T-helper 1 cell treated with Interleukin-12 subunit alpha and Interleukin-12 subunit beta and Interleukin-4 antibody, amounts not matched to agents 30 ng/mL and 1 ng/mL, for 36 hours (primary cell): ENCODE measurements at regions not wholly inside any gene's neighbourhood (a gene's known extent, or its start where the extent isn't known, plus 50 kb on each side); places are given as distances from the start of the nearest gene placed in this dataset.
"Not testable (repeated sequence)": the region's sequence is repeated elsewhere in the genome, so short reads cannot be mapped to it uniquely, and the experiment has no call there.

Experiments used
- intact Hi-C: fragments of 100-400 bp; cut with micrococcal nuclease; formaldehyde crosslinking; loops from one replicate; pipeline ENCODE4 v1.15.1; 2024

DNA sequence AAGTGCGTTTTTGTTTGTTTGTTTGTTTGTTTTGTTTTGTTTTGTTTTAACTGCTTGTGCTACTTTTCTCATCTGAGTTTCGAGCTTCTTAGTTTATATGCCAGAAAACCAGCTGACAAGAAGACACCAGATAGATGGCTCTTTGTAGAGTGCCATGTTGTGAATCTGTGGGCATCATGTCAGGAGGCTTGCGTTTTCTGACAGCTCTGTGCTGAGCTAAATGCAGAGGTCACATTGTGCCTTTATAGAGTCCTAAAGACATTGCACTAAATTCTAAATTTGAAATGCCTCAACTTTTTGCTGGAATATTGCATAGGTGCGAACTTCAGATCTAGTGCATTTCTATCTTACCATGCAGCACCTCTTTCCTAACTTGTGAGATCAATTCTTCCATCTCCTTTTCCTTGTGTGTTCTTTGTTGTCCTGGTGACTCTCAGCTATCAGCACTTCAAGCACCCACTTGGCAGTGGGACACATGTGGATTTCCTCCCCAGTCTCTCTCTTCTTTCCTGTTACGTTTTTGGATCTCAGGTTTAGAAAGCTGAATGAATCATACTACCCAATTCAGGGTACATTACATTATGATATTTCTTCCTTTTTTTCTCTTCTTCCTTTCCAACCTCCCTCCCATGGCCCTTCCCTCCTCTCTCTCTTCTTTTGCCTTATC is 379.0 kb upstream of the RPS23 start:
- intact Hi-C loops, result no loop called here

DNA sequence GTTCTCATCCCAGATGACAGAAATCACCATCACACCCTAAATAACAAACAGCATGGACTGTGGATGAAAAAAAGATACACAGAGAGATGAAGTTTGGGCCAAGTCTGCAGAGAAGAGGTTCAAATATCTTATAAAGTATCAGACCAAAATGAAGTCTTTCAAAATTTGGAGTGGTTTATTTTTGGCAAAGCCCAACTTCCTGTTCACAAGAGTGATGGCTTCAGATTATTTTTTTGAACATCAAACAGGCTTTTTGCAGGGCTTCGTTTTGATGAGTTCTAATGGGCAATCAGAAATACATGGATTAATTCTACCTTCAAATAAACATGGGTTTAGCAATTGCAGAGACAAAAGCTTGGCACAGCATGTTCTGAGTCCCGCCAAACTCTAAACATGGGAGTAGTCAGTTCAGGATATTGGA is 378.2 kb upstream of the RPS23 start:
- intact Hi-C loops, result no loop called here

DNA sequence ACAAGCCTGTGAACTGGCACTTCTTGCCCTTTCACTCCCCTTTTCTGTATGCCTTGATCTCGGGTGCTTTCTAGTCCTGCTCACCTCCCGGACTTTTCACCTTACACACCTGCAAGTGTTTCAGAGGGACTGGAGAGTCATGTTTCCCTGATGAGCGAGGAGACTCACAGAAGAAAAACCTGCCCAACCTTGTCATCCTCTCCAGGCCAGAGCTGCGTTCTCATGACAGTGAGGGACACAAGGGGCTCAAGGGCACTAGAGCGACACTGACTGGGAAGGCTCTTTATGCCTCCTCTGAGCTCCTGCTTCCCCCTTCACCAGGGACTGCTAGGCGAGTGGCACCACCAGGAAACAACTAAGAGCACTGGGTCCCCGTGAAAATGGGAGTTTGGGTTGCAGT is 376.9 kb upstream of the RPS23 start:
- intact Hi-C loops, result no loop called here

DNA sequence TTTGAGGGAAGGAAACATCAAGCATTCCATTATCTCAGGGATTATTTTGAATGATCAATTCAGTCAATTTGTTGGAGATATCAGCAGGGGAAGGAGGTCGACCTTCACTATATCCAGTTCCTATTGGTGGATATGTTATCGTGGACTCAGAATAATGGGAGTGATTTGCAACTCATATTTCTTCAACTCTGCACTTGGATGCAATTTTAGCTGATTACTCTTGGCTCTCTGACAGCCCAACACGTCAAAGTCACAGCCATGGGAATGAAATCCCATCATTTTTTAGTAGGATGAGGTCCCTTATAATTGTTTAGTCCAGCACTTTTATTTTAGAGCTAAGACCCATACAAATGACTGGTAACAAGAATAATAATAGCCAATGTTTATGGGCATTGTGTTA is 371.8 kb upstream of the RPS23 start:
- intact Hi-C loops, result no loop called here

DNA sequence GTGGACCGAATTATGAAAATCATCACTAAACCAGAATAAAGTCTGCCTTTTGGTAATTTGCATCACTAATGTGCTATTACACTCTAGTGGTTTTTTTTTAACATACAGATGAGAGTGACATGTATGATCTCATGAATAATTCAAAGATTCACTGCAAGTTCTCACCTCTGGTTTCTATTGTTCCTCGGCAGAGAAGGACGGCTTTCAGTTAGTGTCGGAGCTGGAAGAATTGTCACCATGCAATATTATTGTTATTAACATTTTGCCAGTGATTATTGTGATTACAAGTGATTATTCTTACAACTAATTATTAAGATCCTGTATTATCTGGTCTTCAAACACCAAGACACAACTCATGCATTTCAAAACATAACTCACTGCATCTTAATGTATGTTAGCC is 366.6 kb upstream of the RPS23 start:
- intact Hi-C loops, result no loop called here

DNA sequence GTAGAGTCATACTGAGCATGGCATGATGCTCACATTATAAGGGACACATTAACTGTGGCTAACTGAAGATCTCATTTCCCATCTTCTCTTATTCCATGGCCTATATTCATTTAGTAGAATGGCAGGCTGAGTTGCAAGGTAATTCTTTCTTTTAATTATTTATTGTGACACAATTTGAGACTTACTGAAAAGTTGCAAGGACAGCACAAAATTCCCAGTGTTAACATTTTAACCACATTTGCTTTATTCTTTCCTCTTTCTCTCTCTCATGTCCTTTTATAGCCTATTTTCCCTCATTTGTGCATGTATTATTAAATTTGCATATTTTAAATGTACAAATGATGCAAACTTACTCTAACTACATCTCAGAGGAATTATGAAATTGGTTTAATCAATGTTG is 366.1 kb upstream of the RPS23 start:
- intact Hi-C loops, result no loop called here

DNA sequence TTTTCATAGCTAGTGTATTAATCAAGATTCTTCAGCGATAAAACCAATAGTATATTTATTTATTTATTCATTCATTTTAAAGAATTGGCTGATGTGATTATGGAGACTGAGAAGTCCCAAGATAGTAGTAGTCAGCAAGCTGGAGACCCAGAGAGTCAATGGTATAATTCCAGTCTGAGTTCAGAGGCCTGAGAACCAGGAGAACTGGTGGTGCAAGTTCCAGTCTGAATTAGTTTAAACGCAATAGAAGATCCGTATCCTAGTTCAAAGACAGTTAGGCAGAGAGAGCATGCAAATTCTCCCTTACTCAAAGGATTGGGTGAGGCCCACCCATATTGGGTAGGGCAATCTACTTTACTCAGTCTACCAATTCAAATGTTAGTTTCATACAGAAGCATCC is 364.2 kb upstream of the RPS23 start:
- intact Hi-C loops, result no loop called here

DNA sequence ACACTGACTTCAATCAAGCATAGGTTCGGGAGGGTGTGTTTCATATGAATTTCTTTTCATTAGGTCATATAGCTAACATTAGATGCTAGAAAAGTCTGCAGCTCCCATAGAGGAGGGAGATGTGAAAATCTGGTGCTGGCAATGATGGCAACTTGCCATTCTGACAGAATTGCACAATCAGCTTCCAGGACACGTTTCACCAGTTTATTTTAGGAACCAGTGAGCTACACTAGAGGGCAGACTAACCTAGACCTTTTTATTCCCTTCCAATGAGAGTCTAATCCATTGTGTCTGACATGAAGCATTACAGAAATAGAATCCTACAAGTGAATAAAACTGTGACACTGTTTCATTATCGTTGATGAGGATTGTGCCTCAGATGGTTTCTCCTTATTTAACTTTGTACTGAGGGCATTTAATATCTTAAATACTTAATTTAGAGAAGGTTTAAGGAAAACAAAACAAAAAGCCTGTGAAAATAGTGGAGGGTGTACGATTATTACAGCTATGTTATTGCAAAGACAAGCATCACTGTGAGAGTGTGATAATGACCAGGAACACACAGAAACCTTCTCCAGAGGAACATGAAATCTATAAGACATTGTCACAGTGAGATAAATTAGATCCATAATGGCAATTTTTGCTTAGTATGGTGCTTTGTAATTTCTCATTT is 363.3 kb upstream of the RPS23 start:
- intact Hi-C loops, result loop anchor here (1.0 kb wide), 7 partner anchors 153 to 923 kb away; partner anchors contain the start of genes TMEM167A and XRCC4

DNA sequence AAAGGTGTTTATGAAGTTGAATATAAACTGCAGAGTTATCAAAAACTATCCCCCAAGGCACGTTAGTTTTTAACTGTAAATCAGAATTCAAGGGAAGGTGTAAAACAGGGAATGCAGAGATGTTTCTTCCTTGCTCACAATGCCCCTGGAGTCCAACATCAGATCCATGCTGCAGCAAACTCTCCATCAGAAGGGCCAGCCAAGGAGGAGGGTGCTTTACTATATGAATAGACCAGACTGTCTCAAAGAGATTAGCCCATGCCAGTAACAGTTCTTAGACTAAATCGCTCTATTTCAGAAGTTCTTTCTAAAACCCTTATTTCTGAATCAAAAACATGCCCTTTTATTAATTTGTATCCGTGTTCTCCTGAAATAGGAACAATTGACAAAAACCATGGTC is 362.8 kb upstream of the RPS23 start:
- intact Hi-C loops, result loop anchor here (1.0 kb wide), 7 partner anchors 153 to 923 kb away; partner anchors contain the start of genes TMEM167A and XRCC4

DNA sequence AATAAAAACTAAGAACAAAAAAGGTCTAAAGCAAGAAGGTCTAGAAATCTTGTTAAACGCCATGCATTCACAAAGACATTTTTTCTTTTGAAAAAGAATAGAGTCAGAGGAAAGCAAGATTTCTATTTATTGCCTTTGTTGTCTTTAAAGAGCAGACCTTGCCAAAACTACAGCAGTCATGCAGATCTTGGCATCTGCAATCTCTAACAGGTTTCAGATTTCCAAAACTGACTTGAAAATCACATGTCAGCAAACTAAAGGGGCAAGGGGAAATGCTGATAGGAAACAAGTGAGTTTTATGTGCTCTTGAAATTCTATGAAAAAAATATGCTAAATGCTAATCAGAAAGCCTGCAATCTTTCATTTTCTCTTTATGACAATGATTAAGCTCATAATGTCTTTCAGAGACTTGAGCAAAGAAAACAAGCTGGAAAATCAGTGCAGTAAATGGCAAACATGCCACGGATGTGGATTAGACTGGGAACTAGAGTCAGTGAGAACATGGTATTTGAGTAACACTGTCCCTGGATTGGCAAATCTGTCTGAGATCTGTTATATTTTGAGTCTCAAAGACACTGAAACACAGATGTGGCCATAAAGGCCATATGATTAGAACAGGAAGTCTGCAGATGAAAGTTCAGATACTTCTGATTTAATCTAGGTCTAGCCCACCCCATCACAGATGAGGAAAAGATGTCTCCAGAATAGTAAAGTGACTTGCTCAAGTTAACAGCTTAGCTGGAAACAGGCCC is 361.4 kb upstream of the RPS23 start:
- intact Hi-C loops, result no loop called here

DNA sequence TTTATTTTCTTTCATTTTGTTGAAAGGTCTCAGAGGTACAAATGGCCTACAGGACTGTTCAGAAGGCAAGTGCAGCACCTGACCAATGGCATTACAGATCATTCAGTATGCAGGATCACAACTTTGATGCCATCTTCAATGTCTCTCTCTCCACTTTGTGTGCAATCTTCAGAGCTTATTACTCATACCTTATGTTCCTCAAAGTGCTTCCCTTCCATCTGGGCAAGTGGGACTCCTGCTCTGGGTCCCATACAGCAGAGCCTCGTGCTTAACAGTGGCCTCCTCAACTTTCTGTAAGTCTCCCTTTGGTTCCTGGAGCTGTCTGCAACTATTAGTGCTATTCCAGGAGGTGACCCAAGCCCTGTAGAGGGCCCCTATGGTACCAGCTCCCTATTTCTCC is 358.4 kb upstream of the RPS23 start:
- intact Hi-C loops, result no loop called here

DNA sequence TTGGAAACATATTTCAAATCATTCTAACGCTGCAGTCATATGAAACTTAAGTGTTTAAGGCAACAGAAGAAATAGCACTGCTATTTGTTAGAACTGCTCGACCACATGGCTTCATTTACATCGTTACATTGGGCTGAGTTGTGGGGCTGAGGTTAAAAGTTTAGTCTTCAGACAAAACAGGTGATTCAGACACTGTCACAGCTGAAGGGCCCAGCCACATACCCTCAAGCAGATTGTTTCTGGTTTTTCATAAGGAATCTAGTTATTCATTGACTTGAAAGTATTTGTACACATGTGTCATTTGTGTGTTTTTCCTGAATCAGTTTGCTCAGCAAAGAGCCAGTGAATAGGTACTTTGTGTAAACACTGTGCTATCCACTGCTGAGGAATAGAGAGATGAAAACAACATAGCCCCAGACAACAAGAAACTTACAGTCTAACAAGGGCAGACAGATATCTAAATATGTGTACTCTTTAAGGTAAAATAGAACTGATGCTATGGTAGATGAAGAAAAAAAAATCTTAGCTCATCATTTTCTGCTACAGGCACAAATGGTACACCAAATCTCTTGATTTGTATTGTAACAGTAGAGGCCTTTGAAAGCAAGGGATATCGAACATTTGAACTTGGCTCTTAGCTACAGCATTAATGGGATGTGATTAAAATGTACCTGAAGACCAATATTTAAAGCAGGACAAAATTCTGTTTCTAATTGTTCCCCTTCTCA is 357.6 kb upstream of the RPS23 start:
- intact Hi-C loops, result no loop called here

DNA sequence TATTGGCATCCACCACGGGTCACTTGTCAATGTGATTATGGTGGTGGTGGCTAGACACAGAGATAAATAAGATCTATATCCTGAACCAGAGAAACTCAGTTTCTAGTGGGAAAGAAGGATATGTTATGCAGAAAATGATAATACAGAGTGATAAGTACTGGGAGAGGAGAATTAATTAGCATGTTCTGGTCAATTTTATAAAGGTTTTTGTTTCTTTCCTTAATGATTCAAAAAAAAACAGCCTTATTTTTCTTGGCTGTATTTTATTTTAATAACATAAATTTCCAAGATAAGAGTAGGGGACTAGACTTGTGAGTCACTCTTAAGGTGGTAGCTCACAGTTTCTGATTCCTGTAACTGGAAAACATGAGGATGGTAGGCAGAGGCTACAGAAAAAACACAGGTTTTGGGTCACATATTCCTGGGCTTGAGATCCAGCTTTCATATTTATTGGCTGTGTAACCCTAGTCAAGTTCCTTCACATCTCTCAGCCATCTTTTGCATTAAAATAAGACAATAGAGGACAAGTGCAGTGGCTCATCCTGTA is 350.3 kb upstream of the RPS23 start:
- intact Hi-C loops, result no loop called here

DNA sequence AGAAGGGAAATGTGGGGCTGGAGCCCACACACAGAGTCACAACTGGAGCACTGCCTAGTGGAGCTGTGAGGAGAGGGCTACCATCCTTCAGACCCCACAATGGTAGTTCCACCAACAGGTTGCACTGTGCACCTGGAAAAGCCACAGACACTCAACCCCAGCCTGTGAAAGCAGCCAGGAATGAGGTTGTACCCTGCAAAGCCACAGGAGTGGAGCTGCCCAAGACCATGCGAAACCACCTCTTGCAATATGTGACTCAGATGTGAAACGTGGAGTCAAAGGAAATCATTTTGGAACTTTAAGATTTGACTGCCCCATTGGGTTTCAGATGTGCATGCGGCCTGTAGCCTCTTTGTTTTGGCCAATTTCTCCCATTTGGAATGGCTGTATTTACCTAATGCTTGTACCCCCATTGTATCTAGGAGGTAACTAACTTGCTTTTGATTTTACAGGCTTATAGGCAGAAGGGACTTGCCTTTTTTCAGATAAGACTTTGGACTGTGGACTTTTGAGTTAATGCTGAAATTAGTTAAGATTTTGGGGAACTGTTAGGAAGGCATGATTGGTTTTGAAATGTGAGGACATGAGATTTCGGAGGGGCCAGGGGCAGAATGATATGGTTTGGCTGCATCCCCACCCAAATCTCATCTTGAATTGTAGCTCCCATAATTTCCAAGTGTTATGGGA is 348.9 kb upstream of the RPS23 start:
- intact Hi-C loops, result not testable (repeated sequence)

DNA sequence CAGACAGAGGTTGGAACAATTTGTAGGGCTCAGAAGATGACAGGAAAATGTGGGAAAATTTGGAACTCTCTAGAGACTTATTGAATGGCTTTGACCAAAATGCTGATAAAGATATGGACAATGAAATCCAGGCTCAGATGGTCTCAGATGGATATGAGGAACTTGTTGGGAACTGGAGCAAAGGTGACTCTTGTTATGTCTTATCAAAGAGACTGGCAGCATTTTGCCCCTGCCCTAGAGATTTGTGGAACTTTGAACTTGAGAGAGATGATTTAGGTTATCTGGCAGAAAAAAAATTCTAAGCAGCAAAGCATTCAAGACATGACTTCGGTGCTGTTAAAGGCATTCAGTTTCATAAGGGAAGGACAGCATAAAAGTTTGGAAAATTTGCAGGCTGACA is 347.9 kb upstream of the RPS23 start:
- intact Hi-C loops, result not testable (repeated sequence)

DNA sequence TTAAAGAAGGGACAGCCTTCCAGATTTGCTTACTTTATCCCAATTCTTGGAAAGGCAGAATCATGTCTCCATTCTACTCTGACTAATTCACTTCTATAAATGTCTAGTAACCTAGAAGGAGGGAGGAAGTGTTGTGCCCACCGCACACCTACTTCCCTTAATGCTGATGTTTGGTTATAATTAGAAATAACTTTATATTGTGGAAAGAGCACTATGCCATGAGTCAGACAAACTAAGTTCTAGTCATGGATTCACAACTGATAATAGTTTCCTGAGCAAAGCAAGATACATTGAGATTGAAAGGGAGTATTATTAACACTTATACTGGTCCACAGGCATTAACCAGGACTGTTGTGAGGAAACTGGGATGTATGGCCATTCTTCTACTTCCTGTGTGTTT is 345.9 kb upstream of the RPS23 start:
- intact Hi-C loops, result loop anchor here (5.0 kb wide), 2 partner anchors 132 to 272 kb away; no protein-coding TSS in a partner anchor

DNA sequence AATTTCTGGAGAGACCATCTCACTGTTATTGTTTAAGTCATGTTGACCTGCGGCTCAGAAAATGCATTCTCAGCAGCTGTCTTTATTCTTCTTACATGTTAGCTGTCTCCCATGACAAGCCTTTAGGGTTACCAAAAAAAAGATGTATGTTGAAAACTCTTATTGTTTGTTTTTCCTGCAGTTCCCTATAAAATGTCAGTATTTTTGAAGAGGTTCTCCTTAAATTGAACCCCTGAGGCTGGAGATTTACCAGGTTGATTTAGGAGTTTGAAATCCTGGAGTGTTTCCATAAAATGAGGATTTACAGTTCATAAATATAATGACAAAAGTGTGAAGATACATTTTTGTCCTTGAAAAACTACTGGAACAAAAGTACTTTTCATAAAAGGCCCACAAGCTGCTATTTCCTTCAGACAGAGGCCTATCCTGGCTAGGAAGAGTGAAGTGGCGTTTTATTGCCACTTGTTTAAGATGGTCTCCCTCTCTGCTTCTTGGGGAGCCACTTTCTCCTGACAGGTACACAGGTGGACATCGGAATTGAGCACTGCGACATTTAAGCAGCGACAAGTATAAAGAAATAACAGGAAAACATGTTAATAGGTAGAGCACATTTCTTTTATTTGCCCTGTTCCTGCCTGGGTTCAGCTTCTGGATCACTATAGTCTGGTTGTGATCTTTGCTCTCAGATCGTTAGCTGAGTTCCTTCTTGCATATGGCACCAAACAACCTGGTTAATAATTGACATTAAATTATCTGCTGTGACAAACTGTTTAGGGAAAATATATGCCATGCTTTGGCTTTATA is 344.8 kb upstream of the RPS23 start:
- intact Hi-C loops, result loop anchor here (5.0 kb wide), 2 partner anchors 131 to 271 kb away; no protein-coding TSS in a partner anchor

DNA sequence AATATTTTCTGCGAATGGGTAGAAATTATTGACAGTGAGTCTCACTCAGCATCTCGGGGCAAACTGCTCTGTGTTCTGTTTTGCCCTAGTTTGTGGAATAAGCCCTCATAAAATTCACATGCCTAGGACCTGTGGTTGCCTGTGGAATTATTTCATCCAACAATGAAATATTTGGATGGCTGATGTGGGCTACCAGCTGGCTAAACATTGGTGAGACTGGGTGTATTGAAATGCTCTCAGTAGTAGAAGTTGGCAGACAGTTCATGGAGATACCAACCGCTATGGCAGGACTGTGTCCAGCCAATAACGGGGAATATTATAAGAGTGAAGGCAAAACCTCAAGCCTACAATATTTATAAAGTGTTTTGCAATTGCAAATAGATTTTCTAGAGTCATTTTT is 344.1 kb upstream of the RPS23 start:
- intact Hi-C loops, result loop anchor here (5.0 kb wide), 2 partner anchors 130 to 270 kb away; no protein-coding TSS in a partner anchor

DNA sequence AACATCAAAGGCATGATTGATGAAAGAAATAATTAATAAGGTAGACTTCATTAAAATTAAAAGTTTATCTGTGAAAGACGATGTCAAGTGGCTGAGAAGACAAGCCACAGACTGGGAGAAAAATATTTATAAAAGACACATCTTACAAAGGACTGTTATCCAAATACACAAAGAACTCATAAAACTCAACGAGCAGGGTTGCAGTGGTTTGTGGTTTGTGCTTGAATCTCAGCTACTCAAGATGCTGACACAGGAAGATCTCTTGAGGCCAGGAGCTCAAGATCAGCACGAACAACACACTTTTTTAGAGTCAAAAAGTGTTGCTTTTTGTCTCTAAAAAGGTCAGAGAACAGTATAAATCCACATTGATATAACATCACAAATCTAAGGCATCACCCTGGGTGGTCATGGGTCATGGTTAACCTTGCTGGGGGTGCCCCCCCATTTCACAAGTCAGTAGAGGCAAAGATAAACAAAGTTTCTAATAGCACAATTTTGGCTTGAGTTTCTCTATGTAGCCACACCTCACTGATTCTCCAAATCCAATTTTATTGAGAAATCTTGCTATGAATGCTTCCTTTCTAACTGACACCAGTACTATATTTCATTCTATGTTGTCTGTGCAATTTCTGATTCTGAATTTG is 342.9 kb upstream of the RPS23 start:
- intact Hi-C loops, result loop anchor here (5.0 kb wide), 2 partner anchors 129 to 269 kb away; no protein-coding TSS in a partner anchor
